ENCODE measurements at regions not wholly inside any gene's neighbourhood (a gene's known extent, or its start where the extent isn't known, plus 50 kb on each side); places are given as distances from the start of the nearest gene placed in this dataset.

GRCh38 chr3:154029926-154030325, 91.3 kb upstream of the ARHGEF26 start:
- Histone ChIP-seq H3K79me2 (ENCODE audit: control insufficient read depth, insufficient read depth, low read length) (no peaks in the 10 kb centered on the region), H3K9ac (ENCODE audit: control insufficient read depth, extremely low read depth, insufficient read depth, low read length) (no peak overlapping the region), H3K4me1 (ENCODE audit: control insufficient read depth, extremely low read depth, insufficient read depth, low read length) (no peaks in the 10 kb centered on the region), H3K9me1 (ENCODE audit: control insufficient read depth, extremely low read depth, insufficient read depth, low read length) (no peaks in the 10 kb centered on the region), H3K9me3 (ENCODE audit: control insufficient read depth, low read depth, low read length) (no peaks in the 10 kb centered on the region), H4K20me1 (ENCODE audit: control insufficient read depth, extremely low read depth, insufficient read depth, low read length) (no peaks in the 10 kb centered on the region), H3K36me3 (ENCODE audit: control insufficient read depth in 2 of 2, extremely low read depth in 1 of 2, insufficient read depth in 2 of 2, low read length in 2 of 2) (no peaks in the 10 kb centered on the region), H3K27ac (ENCODE audit: control insufficient read depth, insufficient read depth, low read length) (no peak overlapping the region), H3K4me2 (ENCODE audit: control insufficient read depth, extremely low read depth, insufficient read depth, low read depth, low read length) (no peak overlapping the region), H2AFZ (ENCODE audit: control insufficient read depth, low read length) (no peak overlapping the region), H3K4me3 (ENCODE audit: control insufficient read depth in 2 of 3, extremely low read depth in 1 of 3, insufficient read depth in 2 of 3, low read depth in 1 of 3, low read length in 3 of 3) (no peak overlapping the region), H3K27me3 (ENCODE audit: control insufficient read depth, extremely low read depth, insufficient read depth, low read length) (no peaks in the 10 kb centered on the region)
- TF ChIP-seq EZH2 (IDR thresholded peaks at IDR 0.05; ENCODE audit: low read length) = no peak
- TF ChIP-seq, protein P1, sequence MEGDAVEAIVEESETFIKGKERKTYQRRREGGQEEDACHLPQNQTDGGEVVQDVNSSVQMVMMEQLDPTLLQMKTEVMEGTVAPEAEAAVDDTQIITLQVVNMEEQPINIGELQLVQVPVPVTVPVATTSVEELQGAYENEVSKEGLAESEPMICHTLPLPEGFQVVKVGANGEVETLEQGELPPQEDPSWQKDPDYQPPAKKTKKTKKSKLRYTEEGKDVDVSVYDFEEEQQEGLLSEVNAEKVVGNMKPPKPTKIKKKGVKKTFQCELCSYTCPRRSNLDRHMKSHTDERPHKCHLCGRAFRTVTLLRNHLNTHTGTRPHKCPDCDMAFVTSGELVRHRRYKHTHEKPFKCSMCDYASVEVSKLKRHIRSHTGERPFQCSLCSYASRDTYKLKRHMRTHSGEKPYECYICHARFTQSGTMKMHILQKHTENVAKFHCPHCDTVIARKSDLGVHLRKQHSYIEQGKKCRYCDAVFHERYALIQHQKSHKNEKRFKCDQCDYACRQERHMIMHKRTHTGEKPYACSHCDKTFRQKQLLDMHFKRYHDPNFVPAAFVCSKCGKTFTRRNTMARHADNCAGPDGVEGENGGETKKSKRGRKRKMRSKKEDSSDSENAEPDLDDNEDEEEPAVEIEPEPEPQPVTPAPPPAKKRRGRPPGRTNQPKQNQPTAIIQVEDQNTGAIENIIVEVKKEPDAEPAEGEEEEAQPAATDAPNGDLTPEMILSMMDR (optimal IDR thresholded peaks at IDR 0.05 in 1 of 3, IDR thresholded peaks at IDR 0.05 in 1 of 3, conservative IDR thresholded peaks at IDR 0.05 in 1 of 3; ENCODE audit: extremely low read depth in 1 of 3, insufficient read depth in 2 of 3, low read length in 3 of 3) = no peak
- dilution Hi-C loops (cut with MboI; ENCODE audit: extremely low pct_ligation_motif_present, low sequenced_read_pairs) = no loop called here
- FAIRE-seq (no peak), DNase-seq (ENCODE audit: low read depth, low spot score) (no peak)

DNA sequence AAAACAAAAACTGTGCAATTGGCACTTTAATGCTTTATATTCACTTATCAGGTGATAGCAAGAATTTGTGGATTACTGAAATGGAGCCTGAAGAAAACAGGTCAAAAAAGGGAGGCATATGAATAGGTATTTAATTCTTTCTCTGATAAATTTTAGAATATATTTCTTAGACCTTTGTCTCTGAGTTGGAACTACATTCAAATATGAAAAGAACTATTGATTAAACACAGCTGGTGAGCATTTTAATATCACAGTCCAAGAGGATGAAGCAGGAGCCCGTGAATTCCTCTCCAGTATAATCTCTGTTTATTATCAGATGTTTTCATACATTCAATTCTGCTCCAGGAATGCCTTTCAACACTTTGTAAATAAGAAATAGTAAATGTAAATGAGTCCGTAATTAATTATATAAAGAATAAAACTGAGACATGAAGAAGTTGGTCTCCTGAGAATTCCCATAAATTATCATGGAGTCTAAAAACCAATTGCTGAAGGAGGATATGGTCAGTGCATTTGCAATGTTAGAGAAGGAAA, 86.3 kb upstream of the ARHGEF26 start:
- Histone ChIP-seq H3K79me2 (ENCODE audit: control insufficient read depth, insufficient read depth, low read length) (no peaks in the 10 kb centered on the region), H2AFZ (ENCODE audit: control insufficient read depth, low read length) (no peak overlapping the region), H3K27ac (ENCODE audit: control insufficient read depth, insufficient read depth, low read length) (no peak overlapping the region), H3K4me1 (ENCODE audit: control insufficient read depth, extremely low read depth, insufficient read depth, low read length) (no peaks in the 10 kb centered on the region), H3K36me3 (ENCODE audit: control insufficient read depth in 2 of 2, extremely low read depth in 1 of 2, insufficient read depth in 2 of 2, low read length in 2 of 2) (no peaks in the 10 kb centered on the region), H3K9ac (ENCODE audit: control insufficient read depth, extremely low read depth, insufficient read depth, low read length) (no peak overlapping the region), H3K4me3 (ENCODE audit: control insufficient read depth in 2 of 3, extremely low read depth in 1 of 3, insufficient read depth in 2 of 3, low read depth in 1 of 3, low read length in 3 of 3) (no peak overlapping the region), H3K27me3 (ENCODE audit: control insufficient read depth, extremely low read depth, insufficient read depth, low read length) (no peaks in the 10 kb centered on the region), H3K9me3 (ENCODE audit: control insufficient read depth, low read depth, low read length) (no peaks in the 10 kb centered on the region), H3K4me2 (ENCODE audit: control insufficient read depth, extremely low read depth, insufficient read depth, low read depth, low read length) (no peak overlapping the region), H3K9me1 (ENCODE audit: control insufficient read depth, extremely low read depth, insufficient read depth, low read length) (no peaks in the 10 kb centered on the region), H4K20me1 (ENCODE audit: control insufficient read depth, extremely low read depth, insufficient read depth, low read length) (no peaks in the 10 kb centered on the region)
- dilution Hi-C loops (cut with MboI; ENCODE audit: extremely low pct_ligation_motif_present, low sequenced_read_pairs) = no loop called here
- DNase-seq (ENCODE audit: low read depth, low spot score) = no peak
- no peak for TF ChIP-seq EZH2 (IDR thresholded peaks at IDR 0.05; ENCODE audit: low read length)
- TF ChIP-seq, protein P1 (optimal IDR thresholded peaks at IDR 0.05 in 1 of 3, IDR thresholded peaks at IDR 0.05 in 1 of 3, conservative IDR thresholded peaks at IDR 0.05 in 1 of 3; ENCODE audit: extremely low read depth in 1 of 3, insufficient read depth in 2 of 3, low read length in 3 of 3) = no peak
- FAIRE-seq = no peak
